Erythroblast (primary cell): ENCODE measurements at regions not wholly inside any gene's neighbourhood (a gene's known extent, or its start where the extent isn't known, plus 50 kb on each side); places are given as distances from the start of the nearest gene placed in this dataset.

Experiments used
- DNase-seq, 2 experiments: peaks; one replicate each; lab custom pipeline; 2025; lab: John Stamatoyannopoulos, UW
- GATA1 ChIP-seq: IDR thresholded peaks from 2 replicates; pipeline ENCODE4 v1.6.1; 2011; ENCODE audit warnings: low read depth, mild to moderate bottlenecking, control low read depth, low read length, moderate library complexity
- POLR2A ChIP-seq: IDR thresholded peaks from 2 replicates; pipeline ENCODE4 v1.6.1; 2011; ENCODE audit warnings: mild to moderate bottlenecking, low read length

- no peak for DNase-seq
Observed at GRCh38 chr13:50685956-50686355, 157.5 kb downstream of the DLEU7 start.

DNA sequence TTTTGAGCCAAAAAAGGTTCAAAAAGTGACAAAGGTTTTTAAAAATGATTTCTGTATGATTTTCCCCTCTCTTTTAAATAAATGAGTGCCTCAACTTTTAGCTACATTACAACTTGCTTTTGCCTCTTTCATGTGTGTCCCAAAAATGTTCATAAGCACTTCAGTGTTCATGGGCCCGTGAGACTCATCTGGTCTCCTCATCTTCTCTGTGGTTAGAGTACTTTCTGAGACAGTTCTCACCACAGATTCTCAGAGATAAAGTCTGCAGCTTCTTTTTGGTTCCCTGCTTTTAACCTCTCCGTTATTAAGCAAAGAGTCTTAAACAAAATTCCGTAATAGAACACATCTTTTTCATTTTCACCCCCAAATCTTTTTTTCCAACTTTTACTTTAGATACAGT is 156.9 kb downstream of the DLEU7 start:
- DNase-seq, result no peak
- TF ChIP-seq POLR2A (no peak), GATA1 (no peak)

More at GRCh38 chr13:50685956-50686355, 157.5 kb downstream of the DLEU7 start:
- TF ChIP-seq GATA1 (no peak), POLR2A (no peak)

GRCh38 chr13:50687545-50687944 is 155.9 kb downstream of the DLEU7 start:
- no peak for TF ChIP-seq GATA1
- TF ChIP-seq POLR2A, result no peak
- no peak for DNase-seq

- no peak for DNase-seq
Observed at GRCh38 chr13:50690006-50690405, 153.5 kb downstream of the DLEU7 start.

GRCh38 chr13:50691176-50691680 is 152.3 kb downstream of the DLEU7 start:
- peak in 1 of 2 experiments; percentile 20 for DNase-seq
- TF ChIP-seq GATA1, result no peak
- TF ChIP-seq POLR2A, result no peak

More at GRCh38 chr13:50690006-50690405, 153.5 kb downstream of the DLEU7 start:
- TF ChIP-seq GATA1 (no peak), POLR2A (no peak)

GRCh38 chr13:50691681-50692263 is 151.7 kb downstream of the DLEU7 start:
- DNase-seq, result peak; percentile 16 to 38
- no peak for TF ChIP-seq GATA1
- TF ChIP-seq POLR2A, result no peak

- no peak for DNase-seq
- TF ChIP-seq POLR2A, result no peak
- TF ChIP-seq GATA1, result no peak
Observed at GRCh38 chr13:50692396-50692915, 151.0 kb downstream of the DLEU7 start.

GRCh38 chr13:50693727-50694126 is 149.8 kb downstream of the DLEU7 start:
- no peak for DNase-seq
- TF ChIP-seq POLR2A (no peak), GATA1 (no peak)

DNA sequence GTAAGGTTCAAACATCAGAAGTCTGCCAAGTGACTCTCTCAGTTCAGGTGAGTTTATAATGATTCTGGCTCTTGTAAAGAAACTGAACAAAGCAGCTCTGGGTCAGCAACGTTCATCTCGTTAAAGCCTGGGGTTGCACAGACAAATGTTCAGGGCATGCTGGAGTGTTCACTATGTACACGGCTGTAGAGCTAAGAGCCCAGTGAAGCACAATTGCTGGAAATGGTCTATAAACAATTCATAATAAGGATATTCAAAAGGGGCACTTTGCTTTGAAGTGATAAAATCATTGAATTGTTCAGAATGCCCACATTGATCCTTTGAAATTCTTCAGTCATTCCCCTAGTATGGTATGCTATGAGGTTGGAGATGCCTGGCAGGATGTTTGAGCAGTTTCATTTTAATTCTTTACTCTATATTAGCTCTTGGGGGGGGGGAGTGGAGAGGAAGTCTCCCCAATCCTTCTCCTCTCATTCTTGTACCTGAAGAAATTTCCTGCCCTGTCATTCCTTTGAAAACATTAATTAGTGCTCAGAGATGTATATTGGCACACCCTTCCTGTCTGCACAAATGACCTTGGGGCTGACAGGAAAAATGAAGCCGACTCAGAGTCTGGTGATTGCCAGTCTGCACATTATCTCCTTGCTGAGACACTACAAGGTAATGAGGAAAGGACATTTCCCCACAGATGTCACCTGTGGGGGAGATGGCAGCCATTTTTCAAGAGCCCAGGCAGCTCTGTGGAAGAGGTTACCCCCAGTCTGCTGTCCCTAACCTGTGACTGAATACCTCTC is 145.5 kb downstream of the DLEU7 start:
- no peak for DNase-seq
- TF ChIP-seq POLR2A, result no peak
- no peak for TF ChIP-seq GATA1

- peak; percentile 5 to 8 for DNase-seq
- no peak for TF ChIP-seq POLR2A
- TF ChIP-seq GATA1, result no peak
Observed at GRCh38 chr13:50699874-50700663, 143.4 kb downstream of the DLEU7 start.

GRCh38 chr13:50700664-50701305 is 142.7 kb downstream of the DLEU7 start:
- TF ChIP-seq POLR2A (no peak), GATA1 (no peak)
- no peak for DNase-seq

- peak; percentile 22 to 31 for DNase-seq
- TF ChIP-seq GATA1, result no peak
- no peak for TF ChIP-seq POLR2A
Observed at GRCh38 chr13:50701469-50701868, 142.0 kb downstream of the DLEU7 start.

DNA sequence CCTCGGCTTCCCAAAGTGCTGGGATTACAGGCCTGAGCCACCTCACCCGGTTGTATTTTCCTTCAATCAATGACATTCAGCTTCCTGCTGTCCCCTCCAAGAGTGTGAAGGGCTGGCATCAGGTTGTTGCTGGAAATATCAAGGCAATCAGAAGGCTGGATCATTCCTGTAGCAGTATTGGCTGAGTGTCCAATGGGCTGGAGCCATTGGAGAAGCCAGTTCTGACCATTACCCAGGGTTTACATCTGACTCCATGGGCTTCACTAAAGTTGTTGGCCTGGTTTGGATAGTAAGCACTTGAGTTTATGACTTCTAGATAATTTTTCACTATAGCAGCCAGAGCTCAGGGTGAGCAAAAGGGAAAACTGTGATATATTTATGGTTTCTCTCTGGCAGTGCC is 137.0 kb downstream of the DLEU7 start:
- TF ChIP-seq GATA1 (no peak), POLR2A (no peak)
- DNase-seq, result no peak
